GM12872 (cell line): ENCODE measurements at regions not wholly inside any gene's neighbourhood (a gene's known extent, or its start where the extent isn't known, plus 50 kb on each side); places are given as distances from the start of the nearest gene placed in this dataset.

Source experiments
- CTCF ChIP-seq: IDR thresholded peaks from 3 replicates; pipeline ENCODE4 v1.5.1; 2011; ENCODE audit warnings: low read depth, mild to moderate bottlenecking, low read length, moderate library complexity; ENCODE audit not compliant: insufficient read depth

- no peak for TF ChIP-seq CTCF
Measured at GRCh38 chr1:68868606-68869005, 371.7 kb upstream of the DEPDC1 start.

- TF ChIP-seq CTCF: no peak
Measured at GRCh38 chr1:68873144-68873543, 376.3 kb upstream of the DEPDC1 start.

- no peak for TF ChIP-seq CTCF
Measured at GRCh38 chr1:68889471-68889870, 392.6 kb upstream of the DEPDC1 start.

GRCh38 chr1:68890736-68891135 is 393.9 kb upstream of the DEPDC1 start:
- no peak for TF ChIP-seq CTCF

GRCh38 chr1:68904477-68904876 is 407.6 kb upstream of the DEPDC1 start:
- no peak for TF ChIP-seq CTCF

- TF ChIP-seq CTCF: no peak
Measured at GRCh38 chr1:68906431-68906830, 409.5 kb upstream of the DEPDC1 start.

GRCh38 chr1:68907491-68907890 is 410.6 kb upstream of the DEPDC1 start:
- no peak for TF ChIP-seq CTCF

- no peak for TF ChIP-seq CTCF
Measured at GRCh38 chr1:68908316-68908715, 411.4 kb upstream of the DEPDC1 start.
